ENCODE measurements at regions not wholly inside any gene's neighbourhood (a gene's known extent, or its start where the extent isn't known, plus 50 kb on each side); places are given as distances from the start of the nearest gene placed in this dataset.
"Not testable (repeated sequence)": the region's sequence is repeated elsewhere in the genome, so short reads cannot be mapped to it uniquely, and the experiment has no call there.

- no peaks in the 10 kb centered on the region for H3K4me1 Mint-ChIP-seq
- no peak for TF ChIP-seq CTCF (conservative IDR thresholded peaks at IDR 0.05)
- H3K4me3 Mint-ChIP-seq, result no peak overlapping the region
- H3K36me3 Mint-ChIP-seq (ENCODE audit: low read depth), result no peaks in the 10 kb centered on the region
- H3K27me3 Mint-ChIP-seq (ENCODE audit: low read depth), result no peaks in the 10 kb centered on the region
- H3K9me3 Mint-ChIP-seq, result peaks cover 8% of the 10 kb centered on the region
- no peak overlapping the region for H3K27ac Mint-ChIP-seq (ENCODE audit: unreplicated experiment)
- DNase-seq (ENCODE audit: low read depth, low spot score), result no peak
Observed at GRCh38 chr9:74071502-74071901, 425.6 kb upstream of the RORB start.

- no peaks in the 10 kb centered on the region for H3K36me3 Mint-ChIP-seq (ENCODE audit: low read depth)
Observed at GRCh38 chr9:74073897-74074296, 423.2 kb upstream of the RORB start.

GRCh38 chr9:74078647-74079046 is 418.5 kb upstream of the RORB start:
- Mint-ChIP-seq H3K9me3 (no peaks in the 10 kb centered on the region), H3K36me3 (ENCODE audit: low read depth) (no peaks in the 10 kb centered on the region), H3K27me3 (ENCODE audit: low read depth) (peaks cover 3% of the 10 kb centered on the region), H3K4me1 (no peaks in the 10 kb centered on the region), H3K27ac (ENCODE audit: unreplicated experiment) (no peak overlapping the region), H3K4me3 (no peak overlapping the region)
- DNase-seq (ENCODE audit: low read depth, low spot score), result no peak
- no peak for TF ChIP-seq CTCF (conservative IDR thresholded peaks at IDR 0.05)

More at GRCh38 chr9:74073897-74074296, 423.2 kb upstream of the RORB start:
- TF ChIP-seq CTCF (conservative IDR thresholded peaks at IDR 0.05), result no peak
- H3K4me1 Mint-ChIP-seq, result no peaks in the 10 kb centered on the region
- no peaks in the 10 kb centered on the region for H3K27me3 Mint-ChIP-seq (ENCODE audit: low read depth)
- H3K9me3 Mint-ChIP-seq, result peaks cover 8% of the 10 kb centered on the region
- no peak for DNase-seq (ENCODE audit: low read depth, low spot score)
- H3K4me3 Mint-ChIP-seq, result no peak overlapping the region
- H3K27ac Mint-ChIP-seq (ENCODE audit: unreplicated experiment), result no peak overlapping the region

GRCh38 chr9:74080652-74081051 is 416.5 kb upstream of the RORB start:
- not testable (repeated sequence) for H3K27ac Mint-ChIP-seq (ENCODE audit: unreplicated experiment); H3K36me3 Mint-ChIP-seq (ENCODE audit: low read depth); H3K4me3 Mint-ChIP-seq; DNase-seq (ENCODE audit: low read depth, low spot score); H3K9me3 Mint-ChIP-seq; H3K4me1 Mint-ChIP-seq
- H3K27me3 Mint-ChIP-seq (ENCODE audit: low read depth), result peaks cover 13% of the 10 kb centered on the region

- no peak for TF ChIP-seq CTCF (conservative IDR thresholded peaks at IDR 0.05)
- Mint-ChIP-seq H3K27ac (ENCODE audit: unreplicated experiment) (peak overlapping the region; percentile 27), H3K27me3 (ENCODE audit: low read depth) (peaks cover 45% of the 10 kb centered on the region), H3K4me3 (no peak overlapping the region), H3K36me3 (ENCODE audit: low read depth) (no peaks in the 10 kb centered on the region), H3K4me1 (no peaks in the 10 kb centered on the region), H3K9me3 (no peaks in the 10 kb centered on the region)
- no peak for DNase-seq (ENCODE audit: low read depth, low spot score)
Observed at GRCh38 chr9:74083681-74084433, 413.3 kb upstream of the RORB start.

- H3K36me3 Mint-ChIP-seq (ENCODE audit: low read depth); H3K9me3 Mint-ChIP-seq; H3K4me1 Mint-ChIP-seq; DNase-seq (ENCODE audit: low read depth, low spot score); H3K4me3 Mint-ChIP-seq; H3K27ac Mint-ChIP-seq (ENCODE audit: unreplicated experiment): not testable (repeated sequence)
- H3K27me3 Mint-ChIP-seq (ENCODE audit: low read depth), result peaks cover 51% of the 10 kb centered on the region
Observed at GRCh38 chr9:74085384-74086037, 411.6 kb upstream of the RORB start.

GRCh38 chr9:74090921-74091320 is 406.2 kb upstream of the RORB start:
- H3K4me3 Mint-ChIP-seq; H3K4me1 Mint-ChIP-seq; DNase-seq (ENCODE audit: low read depth, low spot score); H3K36me3 Mint-ChIP-seq (ENCODE audit: low read depth); H3K9me3 Mint-ChIP-seq; H3K27ac Mint-ChIP-seq (ENCODE audit: unreplicated experiment): not testable (repeated sequence)
- H3K27me3 Mint-ChIP-seq (ENCODE audit: low read depth), result peaks cover 36% of the 10 kb centered on the region

Data from neural crest cell (in vitro differentiated cells).